ENCODE measurements at regions not wholly inside any gene's neighbourhood (a gene's known extent, or its start where the extent isn't known, plus 50 kb on each side); places are given as distances from the start of the nearest gene placed in this dataset.

- Histone ChIP-seq H3K36me3 (no peaks in the 10 kb centered on the region), H3K9me3 (no peaks in the 10 kb centered on the region), H3K4me3 (no peak overlapping the region), H3K27ac (no peak overlapping the region), H3K4me1 (no peaks in the 10 kb centered on the region), H3K27me3 (no peaks in the 10 kb centered on the region)
- no peak for TF ChIP-seq CTCF (IDR thresholded peaks at IDR 0.05)
- no peak for TF ChIP-seq POLR2AphosphoS5 (IDR thresholded peaks at IDR 0.05)
- TF ChIP-seq POLR2A (IDR thresholded peaks at IDR 0.05) = no peak
- DNase-seq (ENCODE audit: low spot score in 2 of 2) = no peak
- intact Hi-C loops (cut with DNase I; ENCODE audit: low total_unique reads) = no loop called here
Measured at GRCh38 chr4:133493241-133493640, 344.1 kb downstream of the PCDH10 start.

- TF ChIP-seq CTCF (IDR thresholded peaks at IDR 0.05) (no peak), POLR2AphosphoS5 (IDR thresholded peaks at IDR 0.05) (no peak), POLR2A (IDR thresholded peaks at IDR 0.05) (no peak)
- Histone ChIP-seq H3K4me1 (no peaks in the 10 kb centered on the region), H3K27ac (no peak overlapping the region), H3K36me3 (no peaks in the 10 kb centered on the region), H3K27me3 (no peaks in the 10 kb centered on the region), H3K9me3 (no peaks in the 10 kb centered on the region), H3K4me3 (no peak overlapping the region)
- intact Hi-C loops (cut with DNase I; ENCODE audit: low total_unique reads) = no loop called here
- DNase-seq (ENCODE audit: low spot score in 2 of 2) = no peak
Measured at GRCh38 chr4:133484287-133484686, 335.2 kb downstream of the PCDH10 start.

GRCh38 chr4:133483600-133484246 is 334.6 kb downstream of the PCDH10 start:
- TF ChIP-seq CTCF (IDR thresholded peaks at IDR 0.05) (no peak), POLR2AphosphoS5 (IDR thresholded peaks at IDR 0.05) (no peak), POLR2A (IDR thresholded peaks at IDR 0.05) (no peak)
- Histone ChIP-seq H3K27me3 (no peaks in the 10 kb centered on the region), H3K4me3 (no peak overlapping the region), H3K36me3 (no peaks in the 10 kb centered on the region), H3K9me3 (no peaks in the 10 kb centered on the region), H3K27ac (no peak overlapping the region), H3K4me1 (no peaks in the 10 kb centered on the region)
- intact Hi-C loops (cut with DNase I; ENCODE audit: low total_unique reads) = no loop called here
- no peak for DNase-seq (ENCODE audit: low spot score in 2 of 2)

- Histone ChIP-seq H3K27ac (no peak overlapping the region), H3K9me3 (no peaks in the 10 kb centered on the region), H3K4me3 (no peak overlapping the region), H3K27me3 (no peaks in the 10 kb centered on the region), H3K36me3 (no peaks in the 10 kb centered on the region), H3K4me1 (no peaks in the 10 kb centered on the region)
- no peak for TF ChIP-seq POLR2AphosphoS5 (IDR thresholded peaks at IDR 0.05)
- TF ChIP-seq CTCF (IDR thresholded peaks at IDR 0.05) = no peak
- no peak for TF ChIP-seq POLR2A (IDR thresholded peaks at IDR 0.05)
- DNase-seq (ENCODE audit: low spot score in 2 of 2) = no peak
- intact Hi-C loops (cut with DNase I; ENCODE audit: low total_unique reads) = no loop called here
Measured at GRCh38 chr4:133476063-133476462, 327.0 kb downstream of the PCDH10 start.

GRCh38 chr4:133474501-133474900 is 325.4 kb downstream of the PCDH10 start:
- no peak for TF ChIP-seq CTCF (IDR thresholded peaks at IDR 0.05)
- no peak for TF ChIP-seq POLR2AphosphoS5 (IDR thresholded peaks at IDR 0.05)
- no peak for TF ChIP-seq POLR2A (IDR thresholded peaks at IDR 0.05)
- H3K36me3 ChIP-seq = no peaks in the 10 kb centered on the region
- no peak overlapping the region for H3K4me3 ChIP-seq
- no peaks in the 10 kb centered on the region for H3K9me3 ChIP-seq
- intact Hi-C loops (cut with DNase I; ENCODE audit: low total_unique reads) = no loop called here
- no peak overlapping the region for H3K27ac ChIP-seq
- no peak for DNase-seq (ENCODE audit: low spot score in 2 of 2)
- no peaks in the 10 kb centered on the region for H3K4me1 ChIP-seq
- no peaks in the 10 kb centered on the region for H3K27me3 ChIP-seq

Data from breast epithelium (tissue), 4 donors.